ENCODE measurements at regions not wholly inside any gene's neighbourhood (a gene's known extent, or its start where the extent isn't known, plus 50 kb on each side); places are given as distances from the start of the nearest gene placed in this dataset.

DNA sequence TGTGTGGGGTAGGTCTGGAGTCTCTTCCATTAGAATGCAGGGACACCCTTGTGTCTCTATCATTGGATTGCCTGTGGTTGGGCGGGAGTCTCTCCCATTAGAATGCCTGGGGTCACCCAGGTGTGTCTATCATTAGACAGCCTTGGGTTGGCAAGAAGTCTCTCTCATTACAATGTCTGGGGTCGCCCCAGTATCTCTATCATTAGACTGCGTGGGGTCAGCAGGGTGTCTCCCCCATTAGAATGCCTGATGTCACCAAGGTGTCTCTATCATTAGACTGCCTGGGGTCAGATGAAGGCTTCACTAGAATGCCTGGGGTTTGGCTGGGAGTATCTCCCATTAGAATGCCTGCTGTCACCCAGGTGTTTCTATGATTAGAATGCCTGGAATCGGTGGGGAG is 1539.0 kb downstream of the UQCRFS1 start:
- H3K4me3 ChIP-seq (ENCODE audit: low read depth, low read length): no peak overlapping the region

DNA sequence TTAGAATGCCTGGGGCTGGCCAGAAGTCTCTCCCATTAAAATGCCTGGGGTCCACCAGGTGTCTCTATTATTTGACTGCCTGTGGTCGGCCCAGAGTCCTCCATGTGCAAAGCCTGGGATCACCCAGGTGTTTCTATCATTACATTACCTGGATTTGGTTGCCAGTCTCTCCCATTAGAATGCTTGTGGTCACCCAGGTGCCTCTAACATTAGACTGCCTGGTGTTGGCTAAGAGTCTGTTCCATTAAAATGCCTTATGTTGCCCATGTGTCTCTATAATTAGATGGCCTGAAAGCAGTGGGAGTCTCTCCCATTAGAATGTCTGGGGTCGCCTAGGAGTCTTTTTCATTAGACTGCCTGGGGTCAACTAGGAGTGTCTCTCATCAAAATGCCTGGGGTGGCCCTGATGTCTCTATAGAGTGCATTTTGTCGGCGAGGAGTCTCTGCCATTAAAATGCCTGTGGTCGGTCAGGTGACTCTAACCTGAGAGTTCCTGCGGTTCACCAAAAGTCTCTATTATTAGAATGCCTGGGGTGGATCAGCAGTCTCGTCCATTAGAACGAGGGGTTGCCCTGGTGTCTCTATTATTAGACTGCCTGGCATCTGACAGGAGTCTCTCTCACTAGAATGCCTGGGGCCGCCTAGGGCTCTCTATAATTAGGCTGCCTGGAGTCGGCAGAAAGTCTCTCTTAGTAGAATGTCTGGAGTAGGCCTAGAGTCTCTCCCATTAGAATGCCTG is 1540.5 kb downstream of the UQCRFS1 start:
- H3K4me3 ChIP-seq (ENCODE audit: low read depth, low read length): no peak overlapping the region

DNA sequence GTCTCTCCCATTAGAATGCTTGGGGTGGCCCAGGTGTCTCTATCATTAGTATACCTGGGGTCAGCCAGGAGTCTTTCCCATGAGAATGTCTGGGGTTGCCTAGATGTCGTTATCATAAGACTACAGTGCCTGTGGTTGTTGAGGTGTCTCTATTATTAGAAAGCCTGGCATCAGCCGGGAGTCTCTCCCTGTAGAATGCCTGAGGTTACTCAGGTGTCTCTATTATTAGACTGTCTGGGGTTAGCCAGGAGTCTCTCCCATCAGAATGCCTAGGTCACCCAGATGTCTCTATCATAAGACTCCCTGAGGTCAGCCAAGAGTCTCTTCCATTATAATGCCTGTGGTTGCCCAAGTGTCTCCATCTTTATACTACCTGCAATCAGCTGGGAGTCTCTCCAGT is 1541.1 kb downstream of the UQCRFS1 start:
- no peak overlapping the region for H3K4me3 ChIP-seq (ENCODE audit: low read depth, low read length)

DNA sequence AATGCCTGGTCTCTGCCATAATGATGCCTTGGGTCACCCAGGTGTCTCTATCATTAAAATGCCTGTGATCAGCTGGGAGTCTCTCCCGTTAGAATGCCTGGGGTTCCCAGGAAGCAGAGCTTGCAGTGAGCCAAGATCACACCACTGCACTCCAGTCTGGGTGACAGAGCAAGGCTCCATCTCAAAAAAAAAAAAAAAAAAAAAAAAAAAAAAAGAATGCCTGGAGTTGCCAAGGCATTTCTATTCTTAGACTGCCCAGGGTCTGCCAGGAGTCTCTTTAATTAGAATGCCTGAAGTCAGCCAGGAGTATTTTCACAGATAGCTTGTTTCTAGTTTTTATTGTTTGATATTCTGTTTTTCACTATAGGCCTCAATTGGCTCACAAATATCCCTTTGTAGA is 1552.5 kb downstream of the UQCRFS1 start:
- no peak overlapping the region for H3K4me3 ChIP-seq (ENCODE audit: low read depth, low read length)

DNA sequence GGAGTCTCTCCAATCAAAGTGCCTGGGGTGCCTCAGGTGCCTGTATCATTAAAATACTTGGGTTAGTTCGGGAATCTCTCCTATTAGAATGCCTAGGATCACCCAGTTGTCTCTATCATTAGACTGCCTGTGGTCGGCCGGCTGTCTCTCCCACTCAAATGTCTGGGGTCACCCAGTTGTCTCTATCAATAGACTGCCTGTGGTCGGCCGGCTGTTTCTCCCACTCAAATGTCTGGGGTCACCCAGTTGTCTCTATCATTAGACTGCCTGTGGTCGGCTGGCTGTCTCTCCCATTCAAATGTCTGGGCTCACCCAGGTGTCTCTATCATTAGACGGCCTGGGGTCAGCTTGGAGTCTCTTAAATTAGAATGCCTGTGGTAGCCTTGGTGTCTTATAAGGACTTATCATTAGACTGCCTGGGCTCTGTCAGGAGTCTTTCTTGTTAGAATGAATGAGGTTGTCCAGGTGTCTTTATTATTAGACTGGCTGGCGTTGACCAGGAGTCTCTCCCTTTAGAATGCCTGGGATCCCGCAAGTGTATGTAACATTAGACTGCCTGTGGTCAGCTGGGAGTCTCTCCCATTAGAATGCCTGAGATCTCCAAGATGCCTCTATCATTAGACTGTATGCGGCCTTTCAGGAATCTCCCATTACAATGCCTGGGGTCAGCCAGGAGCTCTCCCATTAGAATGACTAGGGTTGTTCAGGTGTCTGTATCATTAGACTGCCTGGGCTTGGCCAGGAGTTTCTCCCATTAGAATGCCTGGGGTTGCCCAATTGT is 1555.5 kb downstream of the UQCRFS1 start:
- H3K4me3 ChIP-seq (ENCODE audit: low read depth, low read length): no peak overlapping the region

DNA sequence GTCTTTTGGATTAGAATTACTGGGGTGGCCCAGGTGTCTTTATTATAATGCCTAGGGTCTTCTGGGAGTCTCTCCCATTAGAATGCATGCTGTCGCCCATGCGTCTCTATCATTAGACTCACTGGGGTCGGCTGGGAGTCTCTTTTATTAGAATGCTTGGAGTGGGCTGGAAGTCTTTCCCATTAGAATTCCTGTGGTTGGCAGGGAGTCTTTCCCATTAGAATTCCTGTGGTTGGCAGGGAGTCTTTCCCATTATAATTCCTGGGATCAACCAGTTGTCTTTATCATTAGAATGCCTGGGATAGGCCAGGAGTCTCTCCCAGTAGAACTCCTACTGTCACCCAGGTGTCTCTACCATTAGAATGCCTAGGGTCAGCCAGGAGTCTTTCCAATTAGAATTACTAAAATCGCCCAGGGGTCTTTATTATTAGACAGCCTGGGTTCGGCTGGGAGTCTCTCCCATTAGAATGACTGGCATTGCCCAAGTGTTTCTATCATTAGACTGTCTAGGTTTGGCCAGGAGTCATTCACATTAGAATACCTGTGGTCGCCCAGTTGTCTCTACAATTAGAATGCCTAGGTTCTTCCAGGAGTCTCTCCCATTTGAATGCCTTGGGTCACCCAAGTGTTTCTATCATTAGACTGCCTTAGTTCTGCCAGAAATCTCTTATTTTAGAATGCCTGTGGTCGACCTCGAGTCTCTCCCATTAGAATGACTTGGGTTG is 1558.5 kb downstream of the UQCRFS1 start:
- no peak overlapping the region for H3K4me3 ChIP-seq (ENCODE audit: low read depth, low read length)

DNA sequence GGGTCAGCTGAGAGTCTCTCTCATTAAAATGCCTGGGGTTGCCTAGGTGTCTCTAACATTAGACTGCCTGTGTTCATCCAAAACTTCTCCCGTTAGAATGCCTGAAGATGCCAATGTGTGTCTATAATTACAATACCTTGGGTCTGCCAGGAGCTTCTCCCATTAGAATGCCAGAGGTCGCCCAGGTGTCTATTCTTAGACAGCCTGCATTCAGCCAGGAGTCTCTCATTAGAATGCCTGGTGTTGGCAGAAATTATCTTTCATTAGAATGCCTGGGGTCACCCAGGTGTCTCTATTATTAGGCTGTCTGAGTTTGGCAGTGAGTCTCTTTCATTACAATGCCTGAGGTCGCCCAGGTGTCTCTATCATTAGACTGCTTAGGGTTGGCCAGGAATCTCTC is 1560.2 kb downstream of the UQCRFS1 start:
- no peak overlapping the region for H3K4me3 ChIP-seq (ENCODE audit: low read depth, low read length)

DNA sequence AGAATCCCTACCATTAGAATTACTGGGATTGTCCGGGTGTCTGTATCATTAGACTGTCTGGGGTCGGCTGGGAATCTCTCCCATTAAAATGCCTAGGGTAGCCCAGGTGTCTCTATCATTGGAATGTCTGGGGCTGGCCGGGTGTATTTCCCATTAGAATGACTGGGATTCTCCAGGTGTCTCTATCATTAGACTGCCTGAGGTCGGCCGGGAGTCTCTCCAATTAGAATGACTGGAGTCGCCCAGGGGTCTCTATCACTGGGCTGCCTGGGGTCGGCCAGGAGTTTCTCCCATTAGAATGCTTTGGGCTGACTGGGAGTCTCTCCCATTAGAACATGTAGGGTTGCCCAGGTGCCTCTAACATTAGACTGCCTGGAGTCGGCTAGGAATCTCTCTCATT is 1560.7 kb downstream of the UQCRFS1 start:
- H3K4me3 ChIP-seq (ENCODE audit: low read depth, low read length): no peak overlapping the region

DNA sequence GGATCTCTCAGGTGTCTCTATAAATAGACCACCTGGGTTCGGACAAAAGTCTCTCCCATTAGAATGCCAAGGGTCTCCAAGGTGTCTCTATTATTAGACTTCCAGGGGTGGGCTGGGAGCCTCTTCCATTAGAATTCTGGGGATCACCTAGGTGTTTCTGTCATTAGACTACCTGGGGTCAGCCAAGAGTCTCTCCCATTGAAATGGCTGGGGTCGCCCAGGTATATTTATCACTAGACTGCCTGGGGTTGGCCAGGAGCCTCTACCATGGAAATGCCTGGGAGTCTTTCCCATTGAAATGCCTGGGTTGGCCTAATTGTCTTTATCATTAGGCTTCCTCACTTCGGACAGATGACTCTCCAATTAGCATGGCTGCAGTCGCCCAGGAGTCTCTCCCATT is 1565.5 kb downstream of the UQCRFS1 start:
- H3K4me3 ChIP-seq (ENCODE audit: low read depth, low read length): no peak overlapping the region

DNA sequence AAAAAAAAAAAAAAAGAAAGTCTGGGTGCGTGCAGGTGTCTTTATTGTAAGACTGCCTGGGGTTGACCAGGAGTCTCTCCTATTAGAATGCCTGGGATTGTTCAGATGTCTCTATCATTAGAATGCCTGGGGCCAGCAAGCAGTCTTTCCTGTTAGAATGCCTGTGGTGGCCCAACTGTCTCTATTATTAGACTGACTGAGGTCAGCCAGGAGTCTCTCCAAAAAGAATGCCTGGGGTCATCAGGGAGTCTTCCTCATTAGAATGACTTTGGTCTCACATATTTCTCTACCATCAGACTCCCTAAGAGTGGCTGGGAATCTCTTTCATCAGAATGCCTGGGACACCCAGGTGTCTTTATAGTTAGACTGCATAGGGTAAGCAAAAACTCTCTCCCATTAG is 1577.5 kb downstream of the UQCRFS1 start:
- no peak overlapping the region for H3K4me3 ChIP-seq (ENCODE audit: low read depth, low read length)

DNA sequence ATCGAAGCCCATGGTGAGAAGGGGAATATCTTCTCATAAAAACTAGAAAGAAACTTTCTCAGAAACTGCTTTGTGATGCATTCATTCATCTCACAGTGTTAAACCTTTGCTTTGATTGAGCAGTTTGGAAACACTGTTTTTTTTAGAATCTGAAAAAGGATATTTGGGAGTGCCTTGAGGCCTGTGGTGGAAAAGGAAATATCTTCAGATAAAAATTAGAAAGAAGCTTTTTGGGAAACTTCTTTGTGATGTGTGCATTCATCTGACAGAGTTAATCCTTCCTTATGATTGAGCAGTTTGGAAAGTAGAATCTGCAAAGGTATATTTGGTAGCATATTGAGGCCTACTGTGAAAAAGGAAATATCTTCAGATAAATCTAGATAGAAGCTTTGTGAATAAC is 1594.9 kb downstream of the UQCRFS1 start:
- H3K4me3 ChIP-seq (ENCODE audit: low read depth, low read length): no peak overlapping the region

DNA sequence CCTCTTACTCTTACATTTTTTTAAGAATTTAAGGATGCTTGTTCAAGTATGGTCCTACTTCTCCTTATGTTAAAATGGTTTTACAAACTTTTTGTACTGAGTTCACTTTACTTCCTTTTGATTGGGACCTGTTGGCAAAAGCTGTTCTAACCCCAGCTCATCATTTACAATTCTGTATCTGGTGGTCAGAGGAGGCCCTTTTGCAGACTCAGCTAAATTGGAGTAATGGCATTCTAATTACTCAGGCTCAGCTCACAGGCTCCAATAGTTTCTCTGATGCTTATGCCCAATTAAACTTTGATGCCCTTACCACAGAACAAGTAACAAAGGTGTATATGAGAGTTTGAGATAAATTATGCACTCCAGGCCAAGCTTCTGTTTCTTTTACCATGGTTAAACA is 1632.0 kb downstream of the UQCRFS1 start:
- no peak overlapping the region for H3K4me3 ChIP-seq (ENCODE audit: low read depth, low read length)
